T-helper 1 cell treated with Interleukin-12 subunit alpha and Interleukin-12 subunit beta and Interleukin-4 antibody, amounts not matched to agents 30 ng/mL and 1 ng/mL, for 36 hours (primary cell): ENCODE measurements at regions not wholly inside any gene's neighbourhood (a gene's known extent, or its start where the extent isn't known, plus 50 kb on each side); places are given as distances from the start of the nearest gene placed in this dataset.

Experiments used
- intact Hi-C: fragments of 100-400 bp; cut with micrococcal nuclease; formaldehyde crosslinking; loops from one replicate; pipeline ENCODE4 v1.15.1; 2024

- intact Hi-C loops: no loop called here
Measured at GRCh38 chr11:112582366-112582765, 321.7 kb upstream of the PLET1 start.

GRCh38 chr11:112583261-112583893 is 322.7 kb upstream of the PLET1 start:
- intact Hi-C loops: no loop called here

- intact Hi-C loops: loop anchor here (1.0 kb wide), 1 partner anchor 294 kb away; no protein-coding TSS in a partner anchor
Measured at GRCh38 chr11:112584672-112585071, 324.0 kb upstream of the PLET1 start.

GRCh38 chr11:112587664-112588063 is 327.0 kb upstream of the PLET1 start:
- intact Hi-C loops: loop anchor here (1.0 to 2.0 kb wide), 4 partner anchors 208 to 527 kb away; no protein-coding TSS in a partner anchor

- intact Hi-C loops: loop anchor here (1.0 to 2.0 kb wide), 4 partner anchors 207 to 527 kb away; no protein-coding TSS in a partner anchor
Measured at GRCh38 chr11:112588252-112588694, 327.6 kb upstream of the PLET1 start.

- intact Hi-C loops: loop anchor here (2.0 kb wide), 1 partner anchor 526 kb away; no protein-coding TSS in a partner anchor
Measured at GRCh38 chr11:112589155-112589554, 328.5 kb upstream of the PLET1 start.

GRCh38 chr11:112590764-112591163 is 330.1 kb upstream of the PLET1 start:
- intact Hi-C loops: no loop called here

- intact Hi-C loops: no loop called here
Measured at GRCh38 chr11:112593440-112593839, 332.8 kb upstream of the PLET1 start.

- intact Hi-C loops: no loop called here
Measured at GRCh38 chr11:112596324-112596723, 335.7 kb upstream of the PLET1 start.

GRCh38 chr11:112597286-112597790 is 336.7 kb upstream of the PLET1 start:
- intact Hi-C loops: no loop called here

GRCh38 chr11:112599265-112599664 is 338.6 kb upstream of the PLET1 start:
- intact Hi-C loops: no loop called here

GRCh38 chr11:112599856-112600533 is 339.3 kb upstream of the PLET1 start:
- intact Hi-C loops: no loop called here

- intact Hi-C loops: no loop called here
Measured at GRCh38 chr11:112605093-112605666, 344.5 kb upstream of the PLET1 start.

GRCh38 chr11:112606656-112607055 is 346.0 kb upstream of the PLET1 start:
- intact Hi-C loops: no loop called here

GRCh38 chr11:112608509-112608908 is 347.8 kb upstream of the PLET1 start:
- intact Hi-C loops: no loop called here

- intact Hi-C loops: no loop called here
Measured at GRCh38 chr11:112610494-112610893, 349.8 kb upstream of the PLET1 start.

GRCh38 chr11:112610996-112611750 is 350.0 kb upstream of the NCAM1 start:
- intact Hi-C loops: no loop called here

- intact Hi-C loops: no loop called here
Measured at GRCh38 chr11:112611771-112612170, 349.4 kb upstream of the NCAM1 start.

- intact Hi-C loops: no loop called here
Measured at GRCh38 chr11:112612250-112612849, 348.9 kb upstream of the NCAM1 start.

- intact Hi-C loops: no loop called here
Measured at GRCh38 chr11:112613051-112613972, 347.9 kb upstream of the NCAM1 start.
